PFSK-1 (cell line): ENCODE measurements at regions not wholly inside any gene's neighbourhood (a gene's known extent, or its start where the extent isn't known, plus 50 kb on each side); places are given as distances from the start of the nearest gene placed in this dataset.

Experiments
- POLR2AphosphoS5 ChIP-seq: IDR thresholded peaks from 2 replicates; pipeline ENCODE4 v1.6.1; 2012; ENCODE audit warnings: low read depth, mild to moderate bottlenecking, control low read depth, low read length, moderate library complexity
- SIN3A ChIP-seq: IDR thresholded peaks from 2 replicates; pipeline ENCODE4 v1.6.1; 2012; ENCODE audit warnings: mild to moderate bottlenecking, low read length, moderate library complexity, borderline replicate concordance; ENCODE audit not compliant: insufficient read depth

GRCh38 chr5:103436112-103436511 lies 126.5 kb downstream of the NUDT12 start:
- TF ChIP-seq SIN3A (no peak), POLR2AphosphoS5 (no peak)
